K562 (cell line): ENCODE measurements at regions not wholly inside any gene's neighbourhood (a gene's known extent, or its start where the extent isn't known, plus 50 kb on each side); places are given as distances from the start of the nearest gene placed in this dataset.

ENCODE experiments used
- ARID1B ChIP-seq: fragments of 450-650 bp; IDR thresholded peaks from 2 replicates; pipeline ENCODE4 v1.6.1; 2016; ENCODE audit warnings: antibody characterized with exemption, mild to moderate bottlenecking, inconsistent platforms
- CREB3L1 ChIP-seq: fragments of 450-650 bp; IDR thresholded peaks from 2 replicates; pipeline ENCODE4 v1.6.1; 2014; ENCODE audit warnings: low read depth, mild to moderate bottlenecking, moderate library complexity, borderline replicate concordance
- DDX20 ChIP-seq: fragments of 450-650 bp; IDR thresholded peaks from 2 replicates; pipeline ENCODE4 v1.6.1; 2016; ENCODE audit warnings: missing genetic modification characterization, low read depth, mild to moderate bottlenecking, missing compliant biosample characterization, moderate library complexity
- DEAF1 ChIP-seq: fragments of 450-650 bp; formaldehyde crosslinking; IDR thresholded peaks from 2 replicates; pipeline ENCODE4 v1.4.0; 2020; ENCODE audit warnings: mild to moderate bottlenecking, moderate library complexity
- NFIC ChIP-seq: fragments of 450-650 bp; IDR thresholded peaks from 2 replicates; pipeline ENCODE4 v1.6.1; 2017; ENCODE audit warnings: mild to moderate bottlenecking, inconsistent platforms
- SMAD4 ChIP-seq: fragments of 250-450 bp; sonication (Bioruptor Pico); conservative IDR thresholded peaks from 2 replicates; pipeline ENCODE4 v1.8.0; 2021; ENCODE audit warnings: inconsistent platforms, mild to moderate bottlenecking, moderate library complexity
- SP1 ChIP-seq: sonication (generic); formaldehyde crosslinking; IDR thresholded peaks from 2 replicates; pipeline ENCODE4 v1.8.1; 2022; ENCODE audit warnings: mild to moderate bottlenecking, missing genetic modification reagents
- TGIF2 ChIP-seq: sonication (generic); formaldehyde crosslinking; IDR thresholded peaks from 2 replicates; pipeline ENCODE4 v1.8.1; 2022; ENCODE audit warnings: mild to moderate bottlenecking, missing genetic modification reagents, moderate library complexity
- THAP7 ChIP-seq: fragments of 250-450 bp; sonication (Bioruptor Pico); IDR thresholded peaks from 2 replicates; pipeline ENCODE4 v1.5.0; 2021
- UBTF ChIP-seq, 2 experiments: IDR thresholded peaks; 2 replicates each; pipeline ENCODE4 v1.6.1; 2012; ENCODE audit warnings: improper control_type of control experiment in 2 of 2, low read depth in 2 of 2, low read length in 2 of 2, borderline replicate concordance in 1 of 2
- ZBTB8A ChIP-seq: fragments of 450-650 bp; IDR thresholded peaks from 2 replicates; pipeline ENCODE4 v1.6.1; 2018; ENCODE audit warnings: mild to moderate bottlenecking, moderate library complexity; ENCODE audit not compliant: partially characterized antibody
- ZNF324 ChIP-seq: fragments of 250-450 bp; sonication (Bioruptor Pico); IDR thresholded peaks from 2 replicates; pipeline ENCODE4 v1.4.0; 2020; ENCODE audit warnings: mild to moderate bottlenecking
- ZNF766 ChIP-seq: fragments of 200-800 bp; sonication (Bioruptor generic); conservative IDR thresholded peaks from 2 replicates; pipeline ENCODE4 v1.6.1; 2016; ENCODE audit warnings: missing genetic modification characterization, missing compliant biosample characterization
- TF ChIP-seq, protein P1 (sequence below): sonication (generic); formaldehyde crosslinking; IDR thresholded peaks from 2 replicates; pipeline ENCODE4 v1.5.0; 2020; ENCODE audit warnings: missing genetic modification reagents
- TF ChIP-seq, protein P2 (sequence below), 2 experiments: fragments of 150-350 bp in 1 of 2; IDR thresholded peaks; 2 replicates each; pipeline ENCODE4 v1.6.1; 2012 to 2016; ENCODE audit warnings: low read depth in 2 of 2, low read length in 2 of 2, mild to moderate bottlenecking in 1 of 2, moderate library complexity in 1 of 2

GRCh38 chr6:27582928-27583725, 110.2 kb upstream of the ZNF184 start (continued):
- no peak for TF ChIP-seq CREB3L1
- TF ChIP-seq, protein P1, sequence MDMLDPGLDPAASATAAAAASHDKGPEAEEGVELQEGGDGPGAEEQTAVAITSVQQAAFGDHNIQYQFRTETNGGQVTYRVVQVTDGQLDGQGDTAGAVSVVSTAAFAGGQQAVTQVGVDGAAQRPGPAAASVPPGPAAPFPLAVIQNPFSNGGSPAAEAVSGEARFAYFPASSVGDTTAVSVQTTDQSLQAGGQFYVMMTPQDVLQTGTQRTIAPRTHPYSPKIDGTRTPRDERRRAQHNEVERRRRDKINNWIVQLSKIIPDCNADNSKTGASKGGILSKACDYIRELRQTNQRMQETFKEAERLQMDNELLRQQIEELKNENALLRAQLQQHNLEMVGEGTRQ (CRISPR knock-in tag): no peak
- TF ChIP-seq SMAD4 (CRISPR knock-in tag): no peak
- TF ChIP-seq NFIC: peak; percentile 80
- TF ChIP-seq TGIF2: no peak
- TF ChIP-seq SP1 (CRISPR knock-in tag): no peak
- no peak for TF ChIP-seq THAP7 (CRISPR knock-in tag)
- no peak for TF ChIP-seq ARID1B
- no peak; the same call in 1 of the 2 replicates for TF ChIP-seq ZNF766 (CRISPR knock-in tag)
- no peak for TF ChIP-seq ZNF324
- TF ChIP-seq, protein P2, sequence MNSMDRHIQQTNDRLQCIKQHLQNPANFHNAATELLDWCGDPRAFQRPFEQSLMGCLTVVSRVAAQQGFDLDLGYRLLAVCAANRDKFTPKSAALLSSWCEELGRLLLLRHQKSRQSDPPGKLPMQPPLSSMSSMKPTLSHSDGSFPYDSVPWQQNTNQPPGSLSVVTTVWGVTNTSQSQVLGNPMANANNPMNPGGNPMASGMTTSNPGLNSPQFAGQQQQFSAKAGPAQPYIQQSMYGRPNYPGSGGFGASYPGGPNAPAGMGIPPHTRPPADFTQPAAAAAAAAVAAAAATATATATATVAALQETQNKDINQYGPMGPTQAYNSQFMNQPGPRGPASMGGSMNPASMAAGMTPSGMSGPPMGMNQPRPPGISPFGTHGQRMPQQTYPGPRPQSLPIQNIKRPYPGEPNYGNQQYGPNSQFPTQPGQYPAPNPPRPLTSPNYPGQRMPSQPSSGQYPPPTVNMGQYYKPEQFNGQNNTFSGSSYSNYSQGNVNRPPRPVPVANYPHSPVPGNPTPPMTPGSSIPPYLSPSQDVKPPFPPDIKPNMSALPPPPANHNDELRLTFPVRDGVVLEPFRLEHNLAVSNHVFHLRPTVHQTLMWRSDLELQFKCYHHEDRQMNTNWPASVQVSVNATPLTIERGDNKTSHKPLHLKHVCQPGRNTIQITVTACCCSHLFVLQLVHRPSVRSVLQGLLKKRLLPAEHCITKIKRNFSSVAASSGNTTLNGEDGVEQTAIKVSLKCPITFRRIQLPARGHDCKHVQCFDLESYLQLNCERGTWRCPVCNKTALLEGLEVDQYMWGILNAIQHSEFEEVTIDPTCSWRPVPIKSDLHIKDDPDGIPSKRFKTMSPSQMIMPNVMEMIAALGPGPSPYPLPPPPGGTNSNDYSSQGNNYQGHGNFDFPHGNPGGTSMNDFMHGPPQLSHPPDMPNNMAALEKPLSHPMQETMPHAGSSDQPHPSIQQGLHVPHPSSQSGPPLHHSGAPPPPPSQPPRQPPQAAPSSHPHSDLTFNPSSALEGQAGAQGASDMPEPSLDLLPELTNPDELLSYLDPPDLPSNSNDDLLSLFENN (IDR thresholded peaks at IDR 0.05; ENCODE audit: low read depth in 2 of 2, low read length in 2 of 2): no peak
- TF ChIP-seq DDX20 (tag): no peak
- no peak for TF ChIP-seq UBTF (IDR thresholded peaks at IDR 0.05; ENCODE audit: borderline replicate concordance in 1 of 2, low read depth in 2 of 2, low read length in 2 of 2)
- TF ChIP-seq ZBTB8A: peak; percentile 77
- no peak for TF ChIP-seq DEAF1 (CRISPR knock-in tag)
